Colonic mucosa (tissue), 4 donors: ENCODE measurements at regions not wholly inside any gene's neighbourhood (a gene's known extent, or its start where the extent isn't known, plus 50 kb on each side); places are given as distances from the start of the nearest gene placed in this dataset.

Source experiments
- DNase-seq: peaks from one replicate; pipeline ENCODE4 v3.0.0-alpha.2; 2020
- H3K27ac ChIP-seq: fragments of 200-600 bp; one replicate; pipeline ENCODE4 v1.8.0; 2021
- H3K27me3 ChIP-seq: fragments of 200-600 bp; one replicate; pipeline ENCODE4 v1.8.0; 2021
- H3K36me3 ChIP-seq: fragments of 200-600 bp; one replicate; pipeline ENCODE4 v1.8.0; 2021
- H3K4me1 ChIP-seq: fragments of 200-600 bp; one replicate; pipeline ENCODE4 v1.8.0; 2021; ENCODE audit warnings: mild to moderate bottlenecking
- H3K4me3 ChIP-seq: fragments of 200-600 bp; one replicate; pipeline ENCODE4 v1.8.0; 2021
- H3K9ac ChIP-seq, 2 donors: one replicate each; pipeline ENCODE4 v1.7.0; 2013; ENCODE audit warnings: control low read depth in 2 of 2, low read depth in 2 of 2, low read length in 2 of 2
- H3K9me3 ChIP-seq: fragments of 200-600 bp; one replicate; pipeline ENCODE4 v1.8.0; 2021
- CTCF ChIP-seq: fragments of 200-600 bp; IDR thresholded peaks from one replicate; pipeline ENCODE4 v1.8.0; 2022; ENCODE audit warnings: antibody characterized with exemption, mild to moderate bottlenecking
- intact Hi-C: fragments of 100-400 bp; cut with DNase I; formaldehyde crosslinking; loops from one replicate; pipeline ENCODE4 v1.14.1; 2022
- donor health status: healthy.
- donor health status: DM: no; HTN: no; CAD: no.
- donor health status: DM: no; HTN: no; CAD: no.

GRCh38 chr22:34000879-34001526 is 80.7 kb upstream of the LARGE1 start:
- intact Hi-C loops = no loop called here
- TF ChIP-seq CTCF = no peak
- Histone ChIP-seq H3K9me3 (no peaks in the 10 kb centered on the region), H3K36me3 (no peaks in the 10 kb centered on the region), H3K9ac (no peak overlapping the region), H3K4me3 (no peak overlapping the region), H3K27ac (no peak overlapping the region), H3K4me1 (no peaks in the 10 kb centered on the region), H3K27me3 (no peaks in the 10 kb centered on the region)
- DNase-seq = no peak

GRCh38 chr22:34001701-34002466 is 81.6 kb upstream of the LARGE1 start:
- Histone ChIP-seq H3K4me3 (no peak overlapping the region), H3K27ac (no peak overlapping the region), H3K4me1 (no peaks in the 10 kb centered on the region), H3K27me3 (no peaks in the 10 kb centered on the region), H3K9ac (no peak overlapping the region), H3K36me3 (no peaks in the 10 kb centered on the region), H3K9me3 (no peaks in the 10 kb centered on the region)
- no peak for DNase-seq
- intact Hi-C loops = no loop called here
- TF ChIP-seq CTCF = no peak

GRCh38 chr22:34004058-34004457 is 83.8 kb upstream of the LARGE1 start:
- Histone ChIP-seq H3K27me3 (no peaks in the 10 kb centered on the region), H3K4me3 (no peak overlapping the region), H3K27ac (no peak overlapping the region), H3K9ac (no peak overlapping the region), H3K9me3 (no peaks in the 10 kb centered on the region), H3K4me1 (no peaks in the 10 kb centered on the region), H3K36me3 (no peaks in the 10 kb centered on the region)
- intact Hi-C loops = no loop called here
- no peak for TF ChIP-seq CTCF
- no peak for DNase-seq

- Histone ChIP-seq H3K27me3 (no peaks in the 10 kb centered on the region), H3K9me3 (no peaks in the 10 kb centered on the region), H3K27ac (no peak overlapping the region), H3K9ac (no peak overlapping the region), H3K4me1 (no peaks in the 10 kb centered on the region), H3K36me3 (no peaks in the 10 kb centered on the region), H3K4me3 (no peak overlapping the region)
- TF ChIP-seq CTCF = no peak
- DNase-seq = no peak
- intact Hi-C loops = no loop called here
These were observed 90.0 kb upstream of the LARGE1 start for GRCh38 chr22:34010259-34010658.

- Histone ChIP-seq H3K27ac (no peak overlapping the region), H3K9ac (no peak overlapping the region), H3K27me3 (no peaks in the 10 kb centered on the region), H3K4me1 (no peaks in the 10 kb centered on the region), H3K4me3 (no peak overlapping the region), H3K36me3 (no peaks in the 10 kb centered on the region), H3K9me3 (no peaks in the 10 kb centered on the region)
- no peak for DNase-seq
- intact Hi-C loops = no loop called here
- no peak for TF ChIP-seq CTCF
These were observed 95.4 kb upstream of the LARGE1 start for GRCh38 chr22:34015642-34016041.
